CD14-positive monocyte (primary cell): ENCODE measurements at regions not wholly inside any gene's neighbourhood (a gene's known extent, or its start where the extent isn't known, plus 50 kb on each side); places are given as distances from the start of the nearest gene placed in this dataset.

Experiments used
- DNase-seq, 3 donors: peaks; one replicate each; pipeline ENCODE4 v3.0.0-alpha.2; 2011 to 2022
- H2AFZ ChIP-seq: 2 replicates; pipeline ENCODE4 v1.6.0; 2012; ENCODE audit warnings: mild to moderate bottlenecking, low read depth, low read length, inconsistent platforms; ENCODE audit not compliant: insufficient read depth, poor library complexity, severe bottlenecking
- H3K27ac ChIP-seq, 2 donors: 1 replicate in 1 of 2; 2 replicates in 1 of 2; pipeline ENCODE4 v1.5.1; 2012 to 2013; ENCODE audit warnings: low read length in 2 of 2, control low read depth in 1 of 2, inconsistent platforms in 1 of 2, low read depth in 1 of 2, mild to moderate bottlenecking in 1 of 2
- H3K27me3 ChIP-seq, 2 donors: one replicate each; pipeline versions ENCODE4 v1.6.0 to v1.6.1; 2011 to 2013; ENCODE audit warnings: low read length in 2 of 2; ENCODE audit not compliant: control insufficient read depth in 2 of 2, insufficient read depth in 2 of 2
- H3K36me3 ChIP-seq, 2 donors: replicated peaks in 1 of 2; 1 replicate in 1 of 2; 2 replicates in 1 of 2; pipeline versions ENCODE4 v1.5.1 to v1.6.1; 2012 to 2013; ENCODE audit warnings: low read length in 2 of 2, control low read depth in 1 of 2, inconsistent platforms in 1 of 2, mild to moderate bottlenecking in 1 of 2; ENCODE audit not compliant: insufficient read depth in 2 of 2, control insufficient read depth in 1 of 2
- H3K4me1 ChIP-seq, 2 donors: 1 replicate in 1 of 2; 2 replicates in 1 of 2; pipeline versions ENCODE4 v1.5.1 to v1.6.1; 2012 to 2013; ENCODE audit warnings: low read length in 2 of 2, control low read depth in 1 of 2, inconsistent platforms in 1 of 2, mild to moderate bottlenecking in 1 of 2, moderate library complexity in 1 of 2; ENCODE audit not compliant: insufficient read depth in 2 of 2, control insufficient read depth in 1 of 2
- H3K4me2 ChIP-seq: replicated peaks from 2 replicates; pipeline ENCODE3; 2012; ENCODE audit warnings: low read length, moderate library complexity, mild to moderate bottlenecking; ENCODE audit not compliant: poor library complexity, severe bottlenecking; ENCODE audit errors: extremely low read depth
- H3K4me3 ChIP-seq, 3 experiments: fragments of 200-600 bp in 1 of 3; sonication (generic) in 1 of 3; replicated peaks in 1 of 3; 1 replicate in 2 of 3; 2 replicates in 1 of 3; pipeline ENCODE4 v1.5.1; 2011 to 2013; ENCODE audit warnings: low read length in 3 of 3, mild to moderate bottlenecking in 3 of 3, control low read depth in 2 of 3, low read depth in 2 of 3, inconsistent platforms in 1 of 3, moderate library complexity in 1 of 3
- H3K79me2 ChIP-seq: 2 replicates; pipeline ENCODE4 v1.6.0; 2012; ENCODE audit warnings: mild to moderate bottlenecking, control low read depth, inconsistent platforms, low read length, moderate library complexity; ENCODE audit not compliant: insufficient read depth
- H3K9ac ChIP-seq: 2 replicates; pipeline ENCODE4 v1.6.0; 2017; ENCODE audit warnings: low read length, mild to moderate bottlenecking; ENCODE audit not compliant: insufficient read depth, poor library complexity, severe bottlenecking
- H3K9me3 ChIP-seq, 2 donors: replicated peaks in 1 of 2; 1 replicate in 1 of 2; 2 replicates in 1 of 2; pipeline versions ENCODE4 v1.5.1 to v1.6.1; 2012 to 2013; ENCODE audit warnings: low read length in 2 of 2, control low read depth in 1 of 2; ENCODE audit not compliant: control insufficient read depth in 1 of 2, insufficient read depth in 1 of 2
- H4K20me1 ChIP-seq: 2 replicates; pipeline ENCODE4 v1.6.0; 2012; ENCODE audit warnings: mild to moderate bottlenecking, low read length, control low read depth, moderate library complexity; ENCODE audit not compliant: insufficient read depth
- H3K27ac Mint-ChIP-seq, 7 donors: one replicate each; pipeline ENCODE4 v1.8.0; 2020; ENCODE audit warnings: mild to moderate bottlenecking in 7 of 7, mixed read lengths in 7 of 7, moderate library complexity in 6 of 7, inconsistent platforms in 2 of 7
- H3K27me3 Mint-ChIP-seq, 3 donors: one replicate each; pipeline ENCODE4 v1.8.0; 2021 to 2022; ENCODE audit warnings: low read depth in 3 of 3, mild to moderate bottlenecking in 3 of 3, mixed read lengths in 3 of 3, moderate library complexity in 3 of 3, inconsistent platforms in 1 of 3
- H3K36me3 Mint-ChIP-seq, 2 donors: one replicate each; pipeline ENCODE4 v1.8.0; 2020; ENCODE audit warnings: mixed read lengths in 2 of 2, inconsistent platforms in 1 of 2, mild to moderate bottlenecking in 1 of 2
- H3K4me1 Mint-ChIP-seq: one replicate; pipeline ENCODE4 v1.8.0; 2020; ENCODE audit warnings: mild to moderate bottlenecking, mixed read lengths
- H3K4me3 Mint-ChIP-seq, 2 donors: one replicate each; pipeline ENCODE4 v1.8.0; 2020; ENCODE audit warnings: mild to moderate bottlenecking in 2 of 2, mixed read lengths in 2 of 2, moderate library complexity in 1 of 2
- H3K9me3 Mint-ChIP-seq, 7 donors: one replicate each; pipeline ENCODE4 v1.8.0; 2020 to 2022; ENCODE audit warnings: mixed read lengths in 7 of 7, mild to moderate bottlenecking in 6 of 7, moderate library complexity in 6 of 7, inconsistent platforms in 2 of 7
- CTCF ChIP-seq: fragments of 200-600 bp; IDR thresholded peaks from one replicate; pipeline ENCODE4 v1.8.0; 2022; ENCODE audit warnings: antibody characterized with exemption, mild to moderate bottlenecking
- WGBS: methylation state at CpG from one replicate; pipeline ENCODE4 v1.1.5; 2013; ENCODE audit warnings: missing lambda C conversion rate; ENCODE audit not compliant: insufficient coverage; 5-methylcytosine and 5-hydroxymethylcytosine counted together
- intact Hi-C, 2 donors: fragments of 100-400 bp; cut with micrococcal nuclease; formaldehyde crosslinking; loops; one replicate each; pipeline versions ENCODE4 v1.15.0 to v1.15.1; 2023

- Histone ChIP-seq H4K20me1 (no peaks in the 10 kb centered on the region), H2AFZ (no peak overlapping the region), H3K4me3 (no peak overlapping the region), H3K27me3 (no peaks in the 10 kb centered on the region), H3K9me3 (no peaks in the 10 kb centered on the region), H3K4me1 (no peaks in the 10 kb centered on the region), H3K79me2 (no peaks in the 10 kb centered on the region), H3K4me2 (no peak overlapping the region), H3K27ac (no peak overlapping the region), H3K9ac (no peak overlapping the region), H3K36me3 (no peaks in the 10 kb centered on the region)
- Mint-ChIP-seq H3K27me3 (no peaks in the 10 kb centered on the region), H3K4me3 (no peak overlapping the region), H3K9me3 (peaks cover 0 to 3% (median 0%) of the 10 kb centered on the region in 7 donors), H3K36me3 (no peaks in the 10 kb centered on the region), H3K27ac (no peak overlapping the region), H3K4me1 (no peaks in the 10 kb centered on the region)
- WGBS = 100% methylated on average over 3 of the region's 6 CpGs
- TF ChIP-seq CTCF = no peak
- DNase-seq = no peak
- intact Hi-C loops = no loop called here
Observed at GRCh38 chr9:118156846-118157245, 452.6 kb downstream of the TLR4 start.

GRCh38 chr9:118162716-118163115, 458.5 kb downstream of the TLR4 start:
- Histone ChIP-seq H3K4me3 (no peak overlapping the region), H3K9ac (no peak overlapping the region), H2AFZ (no peak overlapping the region), H3K4me2 (no peak overlapping the region), H3K9me3 (no peaks in the 10 kb centered on the region), H3K4me1 (no peaks in the 10 kb centered on the region), H3K36me3 (no peaks in the 10 kb centered on the region), H3K27ac (no peak overlapping the region), H3K79me2 (no peaks in the 10 kb centered on the region), H3K27me3 (no peaks in the 10 kb centered on the region), H4K20me1 (no peaks in the 10 kb centered on the region)
- H3K4me3 Mint-ChIP-seq = no peak overlapping the region
- no peak for TF ChIP-seq CTCF
- H3K27me3 Mint-ChIP-seq = peaks cover 0 to 1% (median 0%) of the 10 kb centered on the region in 3 donors
- no peak overlapping the region for H3K27ac Mint-ChIP-seq
- intact Hi-C loops = no loop called here
- no peaks in the 10 kb centered on the region for H3K4me1 Mint-ChIP-seq
- peaks cover 0 to 1% (median 0%) of the 10 kb centered on the region in 7 donors for H3K9me3 Mint-ChIP-seq
- no peaks in the 10 kb centered on the region for H3K36me3 Mint-ChIP-seq
- DNase-seq = no peak
- no CpG with 5 or more reads among the region's 3 CpGs for WGBS
